Effector memory CD8-positive, alpha-beta T cell (primary cell): ENCODE measurements at regions not wholly inside any gene's neighbourhood (a gene's known extent, or its start where the extent isn't known, plus 50 kb on each side); places are given as distances from the start of the nearest gene placed in this dataset.

Experiments used
- ATAC-seq: fragments of 150-1000 bp; cut with Tn5 transposase; replicated peaks from 2 replicates; pipeline ENCODE4 v1.10.0; 2021; ENCODE audit warnings: mild to moderate bottlenecking, moderate library complexity
- DNase-seq, 3 experiments: peaks; one replicate each; pipeline ENCODE4 v3.0.0; 2021
- H3K27ac Mint-ChIP-seq, 2 donors: one replicate each; pipeline ENCODE4 v1.8.0; 2022; ENCODE audit warnings: mild to moderate bottlenecking in 2 of 2, mixed read lengths in 2 of 2, moderate library complexity in 2 of 2
- H3K27me3 Mint-ChIP-seq, 2 donors: one replicate each; pipeline ENCODE4 v1.8.0; 2022; ENCODE audit warnings: mixed read lengths in 2 of 2
- H3K36me3 Mint-ChIP-seq: one replicate; pipeline ENCODE4 v1.8.0; 2022; ENCODE audit warnings: mild to moderate bottlenecking, moderate library complexity, mixed read lengths; ENCODE audit not compliant: insufficient read depth
- H3K4me1 Mint-ChIP-seq, 2 donors: one replicate each; pipeline ENCODE4 v1.8.0; 2022; ENCODE audit warnings: low read depth in 2 of 2, mixed read lengths in 2 of 2
- H3K4me3 Mint-ChIP-seq, 2 donors: one replicate each; pipeline ENCODE4 v1.8.0; 2022; ENCODE audit warnings: mild to moderate bottlenecking in 2 of 2, mixed read lengths in 2 of 2, moderate library complexity in 2 of 2
- H3K9me3 Mint-ChIP-seq, 2 donors: one replicate each; pipeline ENCODE4 v1.8.0; 2022; ENCODE audit warnings: mixed read lengths in 2 of 2

DNA sequence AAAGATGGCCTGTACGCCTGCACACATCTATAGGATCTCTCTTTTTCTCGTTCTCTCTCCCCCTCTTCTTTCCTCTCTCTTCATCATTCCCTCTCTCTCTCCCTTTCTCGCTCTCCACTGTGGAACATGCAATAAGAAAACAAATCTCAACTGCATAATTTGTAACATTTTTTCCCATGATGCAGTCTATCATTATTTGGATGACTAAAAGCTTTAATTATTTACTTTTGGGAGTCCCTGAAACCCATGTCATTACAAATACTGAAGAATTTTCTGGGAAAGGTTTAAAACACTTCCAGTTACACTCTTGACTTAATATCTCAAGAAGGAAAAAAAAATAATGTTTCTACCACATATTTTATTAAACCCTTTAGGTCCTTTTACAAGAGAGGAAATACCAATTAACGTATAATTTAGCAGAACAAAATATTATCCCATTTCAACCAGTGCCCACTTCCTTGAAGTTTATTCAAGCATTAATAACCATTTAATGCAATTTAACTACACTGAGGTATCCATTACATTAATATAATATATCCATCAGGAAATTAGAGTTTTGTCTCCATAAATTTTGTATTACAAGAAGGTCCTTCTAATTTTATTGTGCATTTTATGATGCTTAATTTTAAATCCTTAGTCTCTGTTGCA, 1615.2 kb upstream of the ACVR2A start:
- no peak overlapping the region for H3K27ac Mint-ChIP-seq
- peaks cover 9 to 15% of the 10 kb centered on the region in 2 donors for H3K9me3 Mint-ChIP-seq
- ATAC-seq, result no peak
- no peaks in the 10 kb centered on the region for H3K36me3 Mint-ChIP-seq
- H3K4me1 Mint-ChIP-seq, result no peaks in the 10 kb centered on the region
- DNase-seq, result no peak
- H3K4me3 Mint-ChIP-seq, result no peak overlapping the region
- no peaks in the 10 kb centered on the region for H3K27me3 Mint-ChIP-seq

DNA sequence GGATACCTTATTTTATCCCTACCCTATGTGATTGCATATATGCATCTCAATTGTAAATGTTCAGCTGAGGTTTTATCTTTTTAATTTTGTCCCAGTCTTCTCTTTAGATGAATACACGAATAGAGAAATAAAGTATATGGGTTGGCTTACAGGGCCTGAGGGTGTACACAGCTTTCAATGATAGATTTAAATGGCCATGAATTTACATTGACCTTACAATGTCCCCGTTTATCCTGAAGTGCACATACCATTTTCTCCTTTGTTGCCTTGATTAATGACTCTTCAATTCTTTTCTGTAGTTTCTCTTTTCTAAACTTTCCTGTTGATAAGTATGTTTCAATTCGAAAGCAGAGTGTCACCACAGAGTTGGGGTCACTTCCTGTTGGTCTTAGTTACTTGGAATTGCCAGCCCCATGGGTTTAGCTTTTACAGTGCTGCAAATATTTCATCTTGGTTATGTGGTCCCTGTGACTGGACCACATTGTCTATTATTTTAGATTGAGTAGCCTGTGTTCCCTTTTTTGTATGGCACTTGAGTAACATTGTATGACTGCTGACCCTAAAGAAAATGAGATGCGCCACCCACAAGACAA, 1616.3 kb upstream of the ACVR2A start:
- DNase-seq, result no peak
- no peak overlapping the region for H3K27ac Mint-ChIP-seq
- ATAC-seq, result no peak
- no peak overlapping the region for H3K4me3 Mint-ChIP-seq
- H3K27me3 Mint-ChIP-seq, result no peaks in the 10 kb centered on the region
- no peaks in the 10 kb centered on the region for H3K4me1 Mint-ChIP-seq
- H3K9me3 Mint-ChIP-seq, result peaks cover 7 to 15% of the 10 kb centered on the region in 2 donors
- H3K36me3 Mint-ChIP-seq, result no peaks in the 10 kb centered on the region

DNA sequence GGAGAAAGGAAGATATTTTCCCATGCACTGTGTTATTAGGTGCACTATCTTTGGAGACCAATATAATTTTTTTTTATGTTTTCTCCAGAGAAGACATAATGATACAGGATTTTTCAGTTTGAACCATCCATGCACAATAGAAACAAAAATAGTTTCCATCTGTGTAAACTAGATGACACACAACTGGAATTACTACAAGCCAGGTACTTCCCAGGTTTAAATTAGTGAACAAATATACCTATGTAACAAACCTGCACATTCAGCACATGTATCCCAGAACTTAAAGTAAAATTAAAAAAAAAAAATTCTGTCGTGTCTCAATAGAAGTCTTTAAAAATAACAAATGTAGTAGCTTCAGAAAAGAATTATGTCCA, 1616.8 kb upstream of the ACVR2A start:
- Mint-ChIP-seq H3K4me1 (no peaks in the 10 kb centered on the region), H3K4me3 (no peak overlapping the region), H3K9me3 (peaks cover 7 to 15% of the 10 kb centered on the region in 2 donors), H3K36me3 (no peaks in the 10 kb centered on the region), H3K27me3 (no peaks in the 10 kb centered on the region), H3K27ac (no peak overlapping the region)
- DNase-seq, result no peak
- no peak for ATAC-seq

DNA sequence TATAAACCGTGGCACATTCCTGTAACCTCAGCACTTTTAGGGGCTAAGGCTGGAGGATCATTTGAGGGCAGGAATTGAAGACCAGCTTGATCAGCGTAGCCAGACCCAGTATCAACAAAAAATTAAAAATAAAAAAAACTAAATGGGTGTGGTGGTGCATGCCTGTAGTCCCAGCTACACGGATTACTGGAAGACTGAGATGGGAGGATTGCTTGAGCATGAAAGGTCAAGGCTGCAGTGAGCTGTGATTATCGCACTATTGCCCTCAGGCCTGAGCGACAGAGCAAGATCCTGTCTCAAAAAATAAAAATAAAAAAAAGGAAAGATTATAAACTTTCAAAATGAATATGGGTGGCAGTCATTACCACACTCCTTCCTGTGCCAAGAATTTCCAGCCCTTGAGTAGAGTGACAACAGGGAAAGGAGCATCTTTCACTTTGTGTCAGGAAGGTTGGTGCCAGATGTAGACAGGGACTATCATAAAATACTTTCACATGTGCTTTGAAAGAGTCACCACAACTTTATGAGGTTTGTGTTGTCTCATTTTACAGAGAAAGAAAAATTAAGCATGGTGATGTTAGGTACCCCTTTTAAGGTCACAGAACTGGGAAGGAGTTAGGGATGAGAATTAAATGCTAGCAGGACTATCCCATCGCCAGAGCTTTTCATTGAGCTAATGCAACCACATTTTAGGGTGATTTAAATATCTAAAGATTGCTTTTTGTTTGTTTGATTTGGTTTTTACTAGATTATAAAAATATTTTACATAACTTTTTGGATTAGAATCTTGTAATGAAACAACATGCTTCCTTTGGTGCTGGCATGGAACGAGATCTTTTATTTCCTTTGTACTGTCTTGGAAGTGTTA, 1617.4 kb upstream of the ACVR2A start:
- H3K27me3 Mint-ChIP-seq, result no peaks in the 10 kb centered on the region
- peaks cover 7 to 15% of the 10 kb centered on the region in 2 donors for H3K9me3 Mint-ChIP-seq
- no peak for ATAC-seq
- DNase-seq, result no peak
- no peak overlapping the region for H3K27ac Mint-ChIP-seq
- H3K4me3 Mint-ChIP-seq, result no peak overlapping the region
- no peaks in the 10 kb centered on the region for H3K36me3 Mint-ChIP-seq
- no peaks in the 10 kb centered on the region for H3K4me1 Mint-ChIP-seq

DNA sequence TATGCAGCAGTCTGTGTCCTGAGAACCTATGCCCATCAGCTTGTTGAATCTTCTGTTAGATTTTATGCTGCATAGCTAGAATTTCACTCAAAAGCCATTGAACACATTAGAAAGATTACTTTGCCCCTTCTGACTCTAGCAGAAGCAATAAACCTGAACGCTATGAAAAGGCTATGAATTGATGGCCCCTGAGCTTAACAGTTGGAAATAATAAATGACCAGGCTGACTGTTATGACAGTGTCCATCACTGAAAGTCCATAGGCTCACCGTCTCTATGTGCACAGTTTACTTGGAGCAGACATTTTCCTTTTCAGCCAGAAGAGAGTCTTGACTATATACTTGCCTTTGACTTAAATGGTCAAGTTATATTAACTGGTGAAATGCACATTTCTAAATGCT, 1618.8 kb upstream of the ACVR2A start:
- ATAC-seq, result no peak
- Mint-ChIP-seq H3K36me3 (no peaks in the 10 kb centered on the region), H3K27ac (no peak overlapping the region), H3K9me3 (peaks cover 7 to 15% of the 10 kb centered on the region in 2 donors), H3K27me3 (no peaks in the 10 kb centered on the region), H3K4me1 (no peaks in the 10 kb centered on the region), H3K4me3 (no peak overlapping the region)
- DNase-seq, result no peak

DNA sequence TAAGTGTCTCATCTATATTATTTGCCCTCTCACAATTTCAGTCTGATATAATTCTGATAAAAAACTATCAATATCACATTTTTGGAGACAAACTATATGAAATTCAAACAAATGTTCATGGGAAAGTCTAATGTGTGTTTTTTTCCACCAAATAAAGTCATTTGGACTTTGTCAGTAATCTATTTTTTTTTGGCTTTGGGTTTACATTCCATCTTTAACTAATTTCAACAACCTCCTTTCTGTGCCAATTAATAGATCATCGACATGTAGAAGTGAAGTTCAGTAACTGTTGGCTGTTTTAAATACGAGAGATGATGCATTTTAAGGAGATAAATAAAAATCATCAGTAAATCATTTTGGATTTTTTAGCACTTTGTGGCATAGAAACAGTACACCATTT, 1623.0 kb upstream of the ACVR2A start:
- no peaks in the 10 kb centered on the region for H3K4me1 Mint-ChIP-seq
- ATAC-seq (no peak), DNase-seq (no peak)
- H3K9me3 Mint-ChIP-seq, result peaks cover 3 to 7% of the 10 kb centered on the region in 2 donors
- no peak overlapping the region for H3K27ac Mint-ChIP-seq
- no peaks in the 10 kb centered on the region for H3K27me3 Mint-ChIP-seq
- H3K36me3 Mint-ChIP-seq, result no peaks in the 10 kb centered on the region
- no peak overlapping the region for H3K4me3 Mint-ChIP-seq

DNA sequence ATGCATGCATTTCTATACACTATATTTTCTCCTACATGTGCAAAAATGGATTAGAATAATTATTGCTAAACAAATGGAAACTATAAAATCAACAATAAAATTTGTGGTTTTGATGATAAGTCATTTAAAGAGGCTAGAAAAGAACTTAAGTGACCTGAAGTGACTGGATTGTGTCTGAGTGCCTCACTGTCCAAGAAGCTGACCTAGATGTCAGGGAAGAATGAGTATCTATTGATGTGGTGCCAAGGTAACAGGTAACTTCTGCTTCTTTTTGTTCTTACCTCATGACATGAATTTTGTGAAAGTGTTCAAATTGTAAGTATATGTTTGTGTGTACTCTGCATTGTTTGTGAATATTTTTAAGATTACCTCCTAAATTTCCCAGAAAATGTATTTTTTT, 1623.9 kb upstream of the ACVR2A start:
- Mint-ChIP-seq H3K27ac (no peak overlapping the region), H3K36me3 (no peaks in the 10 kb centered on the region), H3K4me1 (no peaks in the 10 kb centered on the region), H3K27me3 (no peaks in the 10 kb centered on the region), H3K9me3 (peaks cover 3 to 7% of the 10 kb centered on the region in 2 donors), H3K4me3 (no peak overlapping the region)
- DNase-seq (no peak), ATAC-seq (no peak)

DNA sequence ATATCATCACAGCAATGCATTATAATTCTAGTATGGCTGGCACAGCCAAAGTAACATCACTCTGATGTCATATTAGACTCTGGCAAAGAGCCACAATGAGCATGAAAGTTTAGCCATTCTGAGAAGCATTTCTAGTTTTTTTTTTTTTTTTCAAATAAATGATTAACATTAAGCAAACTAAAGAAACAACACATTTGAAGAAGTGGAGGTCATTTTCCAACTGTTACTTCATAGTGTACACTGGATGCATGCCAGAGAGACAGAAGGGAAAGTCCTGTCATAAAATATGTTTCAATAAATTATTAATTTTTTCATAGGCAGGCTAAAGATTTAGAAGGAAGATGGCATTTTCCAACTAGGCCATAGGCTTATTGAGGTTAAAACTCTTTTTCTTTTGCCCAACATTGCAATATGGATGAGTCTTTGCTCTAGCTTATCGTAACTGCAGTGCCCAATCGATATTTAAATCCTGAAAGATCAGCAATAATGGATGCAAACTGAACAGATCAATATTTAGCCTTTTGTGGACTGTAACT, 1630.4 kb upstream of the ACVR2A start:
- ATAC-seq (no peak), DNase-seq (no peak)
- H3K4me3 Mint-ChIP-seq, result no peak overlapping the region
- H3K9me3 Mint-ChIP-seq, result peaks cover 5 to 6% of the 10 kb centered on the region in 2 donors
- H3K27ac Mint-ChIP-seq, result no peak overlapping the region
- no peaks in the 10 kb centered on the region for H3K27me3 Mint-ChIP-seq
- H3K36me3 Mint-ChIP-seq, result no peaks in the 10 kb centered on the region
- no peaks in the 10 kb centered on the region for H3K4me1 Mint-ChIP-seq

DNA sequence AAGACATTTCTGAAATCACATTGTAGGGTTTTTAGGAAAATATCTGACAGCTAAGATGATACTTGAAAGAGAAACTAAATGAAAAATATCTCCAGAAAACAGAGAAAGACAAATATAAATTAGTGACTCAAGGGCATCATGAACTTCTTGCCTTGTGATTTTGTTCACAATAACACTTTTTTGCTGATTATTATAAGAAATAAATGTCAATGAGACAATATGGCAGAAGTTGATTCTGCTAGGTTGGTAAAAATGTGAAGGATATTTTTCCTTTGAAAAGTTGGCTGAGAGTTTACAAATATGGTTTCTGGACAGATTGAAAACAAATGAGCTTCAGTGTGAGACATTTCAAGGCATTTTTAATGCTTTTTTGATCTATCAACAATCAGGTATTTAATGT, 1631.2 kb upstream of the ACVR2A start:
- H3K27ac Mint-ChIP-seq, result no peak overlapping the region
- H3K27me3 Mint-ChIP-seq, result no peaks in the 10 kb centered on the region
- H3K4me1 Mint-ChIP-seq, result no peaks in the 10 kb centered on the region
- no peak overlapping the region for H3K4me3 Mint-ChIP-seq
- H3K9me3 Mint-ChIP-seq, result peaks cover 5 to 6% of the 10 kb centered on the region in 2 donors
- DNase-seq (no peak), ATAC-seq (no peak)
- no peaks in the 10 kb centered on the region for H3K36me3 Mint-ChIP-seq

DNA sequence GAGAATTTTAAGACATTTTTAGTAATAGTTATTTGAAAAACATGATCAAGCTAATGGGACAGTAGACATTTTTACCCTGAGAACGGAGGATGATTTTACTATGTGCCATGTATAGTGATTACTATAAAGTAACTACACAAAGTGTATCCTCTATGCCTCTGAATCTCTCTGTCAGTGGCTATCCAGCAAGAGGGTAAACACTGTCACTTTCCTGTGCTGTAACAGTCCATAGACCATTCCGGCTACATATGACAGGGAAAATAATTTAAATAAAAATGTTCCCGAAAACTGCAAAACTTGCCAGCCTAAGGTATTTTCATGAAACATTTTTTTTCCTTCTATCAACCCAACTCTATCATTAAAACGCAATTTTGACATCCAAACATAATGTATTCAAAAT, 1632.2 kb upstream of the ACVR2A start:
- DNase-seq (no peak), ATAC-seq (no peak)
- Mint-ChIP-seq H3K4me3 (no peak overlapping the region), H3K36me3 (no peaks in the 10 kb centered on the region), H3K27me3 (no peaks in the 10 kb centered on the region), H3K4me1 (no peaks in the 10 kb centered on the region), H3K27ac (no peak overlapping the region), H3K9me3 (peaks cover 5 to 6% of the 10 kb centered on the region in 2 donors)

DNA sequence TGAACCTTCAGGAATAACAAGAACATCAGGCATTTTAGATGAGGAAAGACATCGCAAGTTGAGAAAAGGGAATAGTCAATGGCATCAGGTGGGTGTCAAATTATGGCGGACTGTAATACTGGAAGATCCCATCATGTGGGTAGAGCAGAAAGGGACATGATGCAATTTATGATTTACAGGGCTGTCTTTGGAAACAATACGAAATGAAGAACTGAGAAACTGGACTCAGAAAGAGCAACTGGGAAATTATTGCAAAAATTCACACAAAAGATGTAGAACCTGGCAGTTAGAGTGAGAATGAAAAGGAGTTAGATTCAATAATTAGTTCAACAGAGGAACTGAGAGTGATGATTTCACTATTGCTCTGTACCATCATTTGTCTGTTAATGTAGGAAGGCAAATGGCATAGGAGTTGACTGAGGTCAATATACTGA, 1635.0 kb upstream of the ACVR2A start:
- ATAC-seq (no peak), DNase-seq (no peak)
- H3K4me1 Mint-ChIP-seq, result no peaks in the 10 kb centered on the region
- H3K27ac Mint-ChIP-seq, result no peak overlapping the region
- H3K9me3 Mint-ChIP-seq, result peaks cover 5 to 6% of the 10 kb centered on the region in 2 donors
- no peaks in the 10 kb centered on the region for H3K36me3 Mint-ChIP-seq
- no peak overlapping the region for H3K4me3 Mint-ChIP-seq
- H3K27me3 Mint-ChIP-seq, result no peaks in the 10 kb centered on the region

DNA sequence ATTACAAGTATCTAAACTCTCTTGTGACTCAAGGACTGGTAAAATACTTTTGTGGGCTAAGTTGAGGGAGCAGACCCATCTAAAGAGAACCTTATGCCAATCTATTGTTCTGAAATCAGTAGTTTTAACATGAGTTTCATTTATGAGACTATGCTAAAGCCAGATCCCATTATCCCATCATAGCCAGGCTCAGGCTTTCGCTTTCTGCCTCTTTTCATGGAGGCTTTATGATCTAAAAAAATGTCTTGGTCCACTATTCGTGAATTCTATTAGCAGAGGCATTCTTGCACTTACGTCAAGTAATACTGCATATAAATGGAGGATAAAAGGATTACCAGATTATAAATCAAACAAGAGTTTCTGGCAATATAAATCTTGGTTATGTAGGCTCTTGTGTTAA, 1636.9 kb upstream of the ACVR2A start:
- DNase-seq (no peak), ATAC-seq (no peak)
- Mint-ChIP-seq H3K27ac (no peak overlapping the region), H3K9me3 (peaks cover 5 to 6% of the 10 kb centered on the region in 2 donors), H3K27me3 (no peaks in the 10 kb centered on the region), H3K4me1 (no peaks in the 10 kb centered on the region), H3K4me3 (no peak overlapping the region), H3K36me3 (no peaks in the 10 kb centered on the region)

DNA sequence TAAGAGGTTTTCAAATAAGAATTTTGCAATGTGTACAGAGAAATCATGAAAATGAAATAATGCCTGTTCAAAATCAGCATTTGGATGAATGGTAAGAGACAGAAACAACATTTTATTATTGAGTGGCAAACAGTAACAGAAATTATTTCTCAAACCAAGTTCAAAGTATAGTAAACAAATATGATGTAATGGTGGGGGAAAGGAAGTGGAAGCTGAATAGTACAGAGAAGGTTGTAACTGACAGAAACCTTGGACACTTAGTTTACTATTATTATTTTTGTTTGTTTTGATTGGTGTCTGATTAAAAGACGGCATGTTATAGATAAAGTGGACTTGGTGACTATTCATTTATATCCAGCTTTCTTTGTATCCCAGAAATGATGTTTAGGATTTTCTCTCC, 1637.4 kb upstream of the ACVR2A start:
- ATAC-seq, result no peak
- Mint-ChIP-seq H3K27ac (no peak overlapping the region), H3K36me3 (no peaks in the 10 kb centered on the region), H3K4me3 (no peak overlapping the region), H3K9me3 (peaks cover 5 to 6% of the 10 kb centered on the region in 2 donors), H3K27me3 (no peaks in the 10 kb centered on the region), H3K4me1 (no peaks in the 10 kb centered on the region)
- DNase-seq, result no peak
